BE2C (cell line): ENCODE measurements at regions not wholly inside any gene's neighbourhood (a gene's known extent, or its start where the extent isn't known, plus 50 kb on each side); places are given as distances from the start of the nearest gene placed in this dataset.

ENCODE experiments used
- DNase-seq: peaks from one replicate; pipeline ENCODE4 v3.0.0-alpha.2; 2020
- H3K27me3 ChIP-seq: fragments of 250-450 bp; sonication (Bioruptor Pico); 2 replicates; pipeline ENCODE4 v1.5.1; 2020; ENCODE audit warnings: mild to moderate bottlenecking
- H3K36me3 ChIP-seq: fragments of 250-450 bp; sonication (Bioruptor Pico); 2 replicates; pipeline ENCODE4 v1.5.1; 2020; ENCODE audit warnings: mild to moderate bottlenecking
- H3K4me1 ChIP-seq: fragments of 250-450 bp; sonication (Bioruptor Pico); 2 replicates; pipeline ENCODE4 v1.5.1; 2020
- H3K4me3 ChIP-seq: 2 replicates; pipeline ENCODE4 v1.5.1; 2011; ENCODE audit warnings: low read depth, low read length
- H3K9me3 ChIP-seq: fragments of 250-450 bp; sonication (Bioruptor Pico); 2 replicates; pipeline ENCODE4 v1.5.1; 2020
- TF ChIP-seq, protein P1 (sequence below): IDR thresholded peaks from 2 replicates; pipeline ENCODE4 v1.5.1; 2012; ENCODE audit warnings: mild to moderate bottlenecking, low read depth, low read length

DNA sequence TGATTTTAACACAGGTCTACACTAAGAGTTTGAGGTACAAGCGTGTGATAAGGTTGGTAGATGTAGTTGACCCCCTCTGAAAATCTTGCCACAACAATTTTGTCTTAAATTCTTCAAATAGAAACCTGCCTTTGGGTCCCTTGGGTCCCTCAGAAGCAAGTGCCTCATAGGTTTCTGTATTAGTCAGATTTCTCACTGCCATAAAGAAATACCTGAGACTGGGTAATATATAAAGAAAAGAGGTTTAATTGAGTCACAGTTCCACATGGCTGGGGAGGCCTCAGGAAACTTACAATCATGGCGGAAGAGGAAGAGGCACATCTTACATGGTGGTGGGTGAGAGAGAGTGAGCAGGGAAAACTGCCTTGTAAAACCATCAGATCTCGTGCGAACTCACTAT is 301.2 kb downstream of the MAP2K6 start:
- Histone ChIP-seq H3K4me3 (no peak overlapping the region), H3K36me3 (no peaks in the 10 kb centered on the region), H3K4me1 (no peaks in the 10 kb centered on the region), H3K27me3 (no peaks in the 10 kb centered on the region), H3K9me3 (no peaks in the 10 kb centered on the region)
- TF ChIP-seq, protein P1, sequence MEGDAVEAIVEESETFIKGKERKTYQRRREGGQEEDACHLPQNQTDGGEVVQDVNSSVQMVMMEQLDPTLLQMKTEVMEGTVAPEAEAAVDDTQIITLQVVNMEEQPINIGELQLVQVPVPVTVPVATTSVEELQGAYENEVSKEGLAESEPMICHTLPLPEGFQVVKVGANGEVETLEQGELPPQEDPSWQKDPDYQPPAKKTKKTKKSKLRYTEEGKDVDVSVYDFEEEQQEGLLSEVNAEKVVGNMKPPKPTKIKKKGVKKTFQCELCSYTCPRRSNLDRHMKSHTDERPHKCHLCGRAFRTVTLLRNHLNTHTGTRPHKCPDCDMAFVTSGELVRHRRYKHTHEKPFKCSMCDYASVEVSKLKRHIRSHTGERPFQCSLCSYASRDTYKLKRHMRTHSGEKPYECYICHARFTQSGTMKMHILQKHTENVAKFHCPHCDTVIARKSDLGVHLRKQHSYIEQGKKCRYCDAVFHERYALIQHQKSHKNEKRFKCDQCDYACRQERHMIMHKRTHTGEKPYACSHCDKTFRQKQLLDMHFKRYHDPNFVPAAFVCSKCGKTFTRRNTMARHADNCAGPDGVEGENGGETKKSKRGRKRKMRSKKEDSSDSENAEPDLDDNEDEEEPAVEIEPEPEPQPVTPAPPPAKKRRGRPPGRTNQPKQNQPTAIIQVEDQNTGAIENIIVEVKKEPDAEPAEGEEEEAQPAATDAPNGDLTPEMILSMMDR: no peak
- no peak for DNase-seq

DNA sequence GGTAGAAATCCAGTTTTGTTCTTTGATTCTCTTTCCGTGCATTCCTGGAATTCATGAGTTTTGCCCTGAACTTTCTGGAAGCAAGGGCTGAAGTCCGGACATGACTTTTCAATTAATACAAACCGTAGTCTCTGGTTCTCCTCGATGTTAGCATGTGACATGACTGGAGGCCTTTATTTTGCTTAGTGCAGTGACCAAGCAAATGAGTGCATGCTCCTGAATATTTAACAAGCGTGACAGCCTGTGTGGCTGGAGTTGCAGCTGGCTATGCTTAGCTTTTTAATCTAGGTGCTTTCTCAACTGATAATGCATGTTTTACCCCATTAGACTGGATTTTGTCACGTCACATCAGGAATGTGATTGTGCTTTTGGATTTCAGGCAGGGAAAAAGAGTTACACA is 302.1 kb downstream of the MAP2K6 start:
- Histone ChIP-seq H3K4me1 (no peaks in the 10 kb centered on the region), H3K36me3 (no peaks in the 10 kb centered on the region), H3K27me3 (no peaks in the 10 kb centered on the region), H3K4me3 (no peak overlapping the region), H3K9me3 (no peaks in the 10 kb centered on the region)
- TF ChIP-seq, protein P1: no peak
- DNase-seq: no peak

GRCh38 chr17:69717214-69717613 is 302.7 kb downstream of the MAP2K6 start:
- no peaks in the 10 kb centered on the region for H3K36me3 ChIP-seq
- no peaks in the 10 kb centered on the region for H3K4me1 ChIP-seq
- no peaks in the 10 kb centered on the region for H3K9me3 ChIP-seq
- H3K4me3 ChIP-seq: no peak overlapping the region
- DNase-seq: no peak
- H3K27me3 ChIP-seq: no peaks in the 10 kb centered on the region
- TF ChIP-seq, protein P1: no peak

DNA sequence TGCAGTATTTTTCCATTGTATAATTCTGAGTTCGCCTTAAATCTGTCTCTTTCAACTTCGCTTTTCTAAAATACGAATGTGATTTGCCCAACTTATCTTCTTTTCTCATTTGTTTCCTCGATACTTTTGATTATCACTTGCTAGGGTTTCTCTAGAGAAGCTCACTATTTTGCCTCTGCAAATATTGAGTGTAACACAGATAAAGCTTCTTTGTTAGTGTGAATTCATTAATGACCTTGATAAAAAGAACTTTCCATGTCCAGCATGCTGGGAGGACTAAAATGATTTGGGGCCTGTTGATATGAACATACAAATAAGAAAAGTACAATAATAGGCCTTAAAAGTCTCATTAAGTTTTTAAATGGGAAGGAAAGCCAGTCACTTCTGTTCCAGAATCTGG is 303.3 kb downstream of the MAP2K6 start:
- no peak overlapping the region for H3K4me3 ChIP-seq

GRCh38 chr17:69719474-69720048 is 305.1 kb downstream of the MAP2K6 start:
- DNase-seq: no peak
- no peaks in the 10 kb centered on the region; the same call in 1 of the 2 replicates for H3K9me3 ChIP-seq
- TF ChIP-seq, protein P1: no peak
- H3K27me3 ChIP-seq: no peaks in the 10 kb centered on the region
- H3K4me3 ChIP-seq: no peak overlapping the region
- no peaks in the 10 kb centered on the region for H3K4me1 ChIP-seq
- H3K36me3 ChIP-seq: no peaks in the 10 kb centered on the region

More for the DNA sequence above, 303.3 kb downstream of the MAP2K6 start:
- no peak for DNase-seq
- Histone ChIP-seq H3K4me1 (no peaks in the 10 kb centered on the region), H3K27me3 (no peaks in the 10 kb centered on the region), H3K9me3 (no peaks in the 10 kb centered on the region), H3K36me3 (no peaks in the 10 kb centered on the region)
- TF ChIP-seq, protein P1: no peak

DNA sequence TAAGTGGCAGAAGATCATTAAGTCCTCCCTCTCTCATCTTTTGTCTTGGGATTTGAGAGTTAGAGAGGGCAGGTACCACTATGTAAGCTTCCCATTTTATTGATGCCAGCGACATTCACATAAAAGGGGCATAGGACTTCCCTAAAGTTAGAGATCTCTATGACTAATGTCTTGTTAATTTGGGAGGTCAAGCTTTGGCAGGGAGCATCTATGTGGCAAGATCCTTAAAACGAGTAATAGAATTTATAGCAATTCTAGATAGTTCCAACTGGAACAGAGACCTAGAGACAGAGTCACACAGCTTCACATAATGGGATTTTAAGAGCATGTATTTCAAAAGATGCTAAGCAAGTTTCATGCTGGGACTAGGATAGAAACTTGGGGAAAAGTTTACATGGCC is 308.0 kb downstream of the MAP2K6 start:
- Histone ChIP-seq H3K4me1 (no peaks in the 10 kb centered on the region), H3K36me3 (no peaks in the 10 kb centered on the region), H3K9me3 (no peaks in the 10 kb centered on the region; the same call in 1 of the 2 replicates), H3K27me3 (no peaks in the 10 kb centered on the region), H3K4me3 (no peak overlapping the region)
- TF ChIP-seq, protein P1: no peak
- DNase-seq: no peak
